ENCODE measurements at regions not wholly inside any gene's neighbourhood (a gene's known extent, or its start where the extent isn't known, plus 50 kb on each side); places are given as distances from the start of the nearest gene placed in this dataset.

- TF ChIP-seq CTCF (optimal IDR thresholded peaks at IDR 0.05 in 1 of 3, IDR thresholded peaks at IDR 0.05 in 1 of 3, conservative IDR thresholded peaks at IDR 0.05 in 1 of 3; ENCODE audit: extremely low read depth in 1 of 3, insufficient read depth in 2 of 3, low read length in 3 of 3), result no peak
- TF ChIP-seq EZH2 (IDR thresholded peaks at IDR 0.05; ENCODE audit: low read length), result no peak
Measured at GRCh38 chr12:84793558-84794367, 118.8 kb downstream of the SLC6A15 start.

All from keratinocyte (primary cell).